GM18870 (cell line): ENCODE measurements at regions not wholly inside any gene's neighbourhood (a gene's known extent, or its start where the extent isn't known, plus 50 kb on each side); places are given as distances from the start of the nearest gene placed in this dataset.

Source experiments
- ATAC-seq: cut with Tn5 transposase; IDR thresholded peaks from one replicate; pipeline ENCODE4 v1.9.1; 2021; ENCODE audit warnings: moderate library complexity; ENCODE audit not compliant: unreplicated experiment

- no peak for ATAC-seq
Observed at GRCh38 chr3:106376016-106376570, 507.3 kb upstream of the CBLB start.

- no peak for ATAC-seq
Observed at GRCh38 chr3:106379251-106379750, 510.5 kb upstream of the CBLB start.

- no peak for ATAC-seq
Observed at GRCh38 chr3:106380232-106380631, 511.4 kb upstream of the CBLB start.

GRCh38 chr3:106381286-106381938 is 512.6 kb upstream of the CBLB start:
- no peak for ATAC-seq

GRCh38 chr3:106381939-106382335 is 513.1 kb upstream of the CBLB start:
- no peak for ATAC-seq

GRCh38 chr3:106386050-106386449 is 517.2 kb upstream of the CBLB start:
- ATAC-seq = no peak

GRCh38 chr3:106392915-106393314 is 524.1 kb upstream of the CBLB start:
- ATAC-seq = no peak

GRCh38 chr3:106397006-106397405 is 528.2 kb upstream of the CBLB start:
- no peak for ATAC-seq

- no peak for ATAC-seq
Observed at GRCh38 chr3:106398891-106399600, 530.2 kb upstream of the CBLB start.

- no peak for ATAC-seq
Observed at GRCh38 chr3:106399761-106400160, 530.9 kb upstream of the CBLB start.

GRCh38 chr3:106401666-106402490 is 533.1 kb upstream of the CBLB start:
- no peak for ATAC-seq

GRCh38 chr3:106403371-106404145 is 534.7 kb upstream of the CBLB start:
- ATAC-seq = no peak

GRCh38 chr3:106413683-106414082 is 544.9 kb upstream of the CBLB start:
- no peak for ATAC-seq

- no peak for ATAC-seq
Observed at GRCh38 chr3:106420628-106421027, 551.8 kb upstream of the CBLB start.

GRCh38 chr3:106421426-106421825 is 552.6 kb upstream of the CBLB start:
- no peak for ATAC-seq

- ATAC-seq = no peak
Observed at GRCh38 chr3:106421909-106422308, 553.1 kb upstream of the CBLB start.

- peak; percentile 65 for ATAC-seq
Observed at GRCh38 chr3:106423321-106424225, 554.8 kb upstream of the CBLB start.

- ATAC-seq = no peak
Observed at GRCh38 chr3:106425026-106425425, 556.2 kb upstream of the CBLB start.

- ATAC-seq = no peak
Observed at GRCh38 chr3:106425916-106426315, 557.1 kb upstream of the CBLB start.
